ENCODE measurements at regions not wholly inside any gene's neighbourhood (a gene's known extent, or its start where the extent isn't known, plus 50 kb on each side); places are given as distances from the start of the nearest gene placed in this dataset.

- TF ChIP-seq CTCF (IDR thresholded peaks at IDR 0.05), result no peak
- no peak for TF ChIP-seq POLR2A (IDR thresholded peaks at IDR 0.05)
Measured at GRCh38 chr4:61003301-61003700, 196.8 kb upstream of the ADGRL3 start.

Measured in tibial nerve (tissue), 3 donors.